Medulla oblongata (tissue), 1 donor: ENCODE measurements at regions not wholly inside any gene's neighbourhood (a gene's known extent, or its start where the extent isn't known, plus 50 kb on each side); places are given as distances from the start of the nearest gene placed in this dataset.
A peak's percentile ranks its signal among the peaks of the same experiment; 100 is the strongest.

Experiments used
- DNase-seq: peaks from one replicate; pipeline ENCODE4 v3.0.0-alpha.2; 2015; ENCODE audit errors: extremely low spot score

DNA sequence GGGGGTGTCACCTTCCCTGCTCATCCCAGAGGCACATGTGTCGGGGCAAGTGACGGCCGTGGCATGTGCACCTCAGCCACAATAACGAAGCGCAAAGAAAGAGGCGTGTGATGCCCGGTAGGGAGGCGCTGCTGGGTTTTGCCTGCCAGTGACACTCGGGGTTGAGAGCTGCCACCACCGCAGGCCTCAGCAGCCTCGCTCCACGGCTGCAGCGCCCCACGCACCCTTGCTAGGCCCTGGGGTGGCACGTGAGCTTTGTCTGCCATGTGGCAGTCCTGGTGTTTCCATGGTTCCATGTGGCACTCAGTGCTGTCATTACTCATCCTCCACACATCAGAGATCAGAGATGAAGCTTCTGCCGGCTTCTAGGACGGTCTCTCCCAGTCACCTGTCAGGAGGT is 136.0 kb upstream of the AGAP1 start:
- DNase-seq = no peak

DNA sequence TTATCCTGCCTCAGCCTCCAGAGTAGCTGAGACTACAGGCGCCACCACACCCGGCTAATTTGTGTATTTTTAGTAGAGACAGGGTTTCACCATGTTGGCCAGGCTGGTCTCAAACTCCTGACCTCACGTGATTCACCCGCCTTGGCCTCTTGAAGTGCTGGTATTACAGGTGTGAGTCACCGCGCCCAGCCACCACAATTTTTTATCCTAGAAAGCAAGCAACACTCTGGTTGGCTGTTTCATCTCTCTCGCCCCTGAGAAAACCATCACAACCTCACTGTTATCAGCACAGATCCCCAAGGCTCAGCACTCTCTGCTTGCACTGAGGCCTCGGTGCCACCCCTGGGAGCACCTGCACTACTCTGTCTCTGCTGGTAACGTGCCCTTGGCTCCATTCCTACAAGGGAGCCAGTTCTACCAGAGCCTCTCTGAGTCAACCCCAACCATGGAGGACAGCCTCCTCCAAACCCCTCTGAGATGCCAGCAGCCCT is 134.8 kb upstream of the AGAP1 start:
- DNase-seq = no peak

DNA sequence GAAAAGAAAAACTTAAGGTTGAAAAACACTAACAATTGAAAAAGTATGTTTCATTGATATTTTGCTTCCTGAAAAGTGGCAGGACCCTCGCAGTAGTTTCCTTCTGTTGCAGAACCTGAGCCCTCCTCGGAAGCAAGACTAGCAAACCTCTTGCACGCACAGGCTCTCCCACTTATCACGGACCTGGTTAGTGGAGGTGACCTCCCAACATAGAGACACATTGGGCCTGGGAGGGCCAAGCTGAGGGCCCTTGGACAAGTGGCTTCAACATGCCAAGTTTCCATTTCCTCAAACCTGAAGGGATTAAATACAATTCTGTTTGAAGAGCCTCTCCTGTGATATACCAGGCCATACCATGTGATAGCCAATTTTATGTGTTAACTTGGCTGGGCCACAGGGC is 133.4 kb upstream of the AGAP1 start:
- DNase-seq = no peak

DNA sequence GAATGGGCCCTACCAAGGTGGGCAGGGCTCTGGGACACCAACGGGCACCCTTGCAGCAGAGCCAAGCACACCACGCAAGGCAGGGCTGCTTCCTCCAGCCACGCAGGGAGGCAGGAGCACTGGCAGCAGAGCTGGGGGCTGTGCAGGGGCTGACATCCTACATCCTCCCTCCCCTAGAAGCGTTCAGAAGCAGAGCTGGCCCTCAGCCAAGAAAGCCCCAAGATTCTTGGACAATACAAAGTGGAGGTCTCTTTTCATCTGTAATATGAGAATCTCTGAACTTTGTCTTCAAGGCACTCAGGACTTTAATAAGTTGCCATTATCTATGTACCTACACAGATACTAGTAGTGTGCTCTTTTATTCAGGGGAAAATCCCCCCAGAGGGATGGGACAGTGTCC is 128.1 kb upstream of the AGAP1 start:
- DNase-seq = no peak

DNA sequence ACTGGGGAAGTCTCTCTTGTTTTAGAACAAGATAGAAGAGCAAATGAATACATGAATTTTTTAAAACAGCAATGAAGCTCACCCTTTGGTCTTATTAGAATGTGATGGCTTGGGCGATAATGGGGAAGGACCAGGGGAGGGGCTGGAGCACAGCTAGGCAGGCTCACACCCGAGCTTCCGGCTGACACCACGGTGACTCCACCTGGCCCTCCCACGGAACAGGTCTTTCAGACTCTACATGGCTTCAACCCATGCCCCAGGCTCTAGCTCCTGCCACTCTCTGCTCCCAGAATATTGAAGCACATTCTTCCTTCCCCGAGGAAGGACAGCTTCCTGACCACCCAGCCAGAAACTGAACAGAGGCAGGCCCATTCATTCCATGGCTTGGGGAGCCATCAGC is 127.5 kb upstream of the AGAP1 start:
- no peak for DNase-seq

DNA sequence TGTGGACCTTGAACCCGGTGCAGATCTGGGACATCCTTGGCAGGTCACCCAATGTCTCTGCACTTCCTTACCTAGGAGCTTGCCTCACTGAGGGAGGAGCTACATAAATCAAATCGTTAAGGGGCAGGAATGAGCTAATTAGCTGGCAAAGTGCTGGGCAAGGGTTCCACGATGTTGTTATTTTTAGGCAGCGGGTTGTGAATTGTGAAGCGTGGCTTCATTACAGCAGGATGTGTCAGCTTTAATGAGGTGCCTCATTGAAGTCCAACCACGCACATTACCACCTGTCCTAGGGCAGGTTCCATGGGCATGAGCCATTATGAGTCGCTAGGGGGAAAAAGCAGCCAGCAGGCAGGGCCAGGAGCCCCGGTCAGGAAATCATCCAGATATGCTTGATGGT is 127.0 kb upstream of the AGAP1 start:
- no peak for DNase-seq

DNA sequence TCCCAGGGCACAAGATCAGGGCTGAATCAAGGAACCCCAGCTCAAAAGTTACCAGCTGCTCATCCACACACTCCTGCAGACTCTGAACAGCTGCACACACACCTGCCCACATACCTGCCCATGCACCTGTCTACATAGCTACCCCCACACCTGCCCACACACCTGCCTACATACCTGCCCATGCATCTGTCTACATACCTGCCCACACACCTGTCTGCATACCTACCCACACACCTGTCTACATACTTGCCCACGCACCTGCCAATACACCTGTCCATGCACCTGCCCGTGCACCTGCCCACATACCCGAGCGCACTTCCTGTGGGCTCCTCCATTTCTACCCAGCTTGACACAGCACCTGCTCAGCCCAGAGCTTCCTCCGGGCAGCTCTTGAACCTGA is 122.8 kb upstream of the AGAP1 start:
- DNase-seq = no peak

DNA sequence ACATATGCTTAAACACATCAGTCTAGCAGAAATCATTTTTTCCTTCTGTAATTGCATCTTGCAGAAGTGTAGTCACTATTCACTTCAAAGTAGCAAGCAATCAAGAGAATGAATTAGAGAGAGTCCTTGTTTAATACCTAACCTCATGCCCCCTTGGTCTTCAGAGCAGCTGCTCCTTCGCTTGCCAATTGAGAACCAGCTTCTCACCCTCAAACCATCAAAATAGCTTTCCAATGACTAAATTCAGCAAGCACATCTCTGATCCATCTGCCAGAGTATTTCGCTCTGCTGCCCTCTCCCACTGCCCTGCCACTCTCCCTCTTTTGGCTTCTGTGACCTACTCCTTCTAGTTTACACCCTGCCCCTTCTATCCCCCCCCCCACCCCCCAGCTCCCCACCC is 120.7 kb upstream of the AGAP1 start:
- DNase-seq = no peak

DNA sequence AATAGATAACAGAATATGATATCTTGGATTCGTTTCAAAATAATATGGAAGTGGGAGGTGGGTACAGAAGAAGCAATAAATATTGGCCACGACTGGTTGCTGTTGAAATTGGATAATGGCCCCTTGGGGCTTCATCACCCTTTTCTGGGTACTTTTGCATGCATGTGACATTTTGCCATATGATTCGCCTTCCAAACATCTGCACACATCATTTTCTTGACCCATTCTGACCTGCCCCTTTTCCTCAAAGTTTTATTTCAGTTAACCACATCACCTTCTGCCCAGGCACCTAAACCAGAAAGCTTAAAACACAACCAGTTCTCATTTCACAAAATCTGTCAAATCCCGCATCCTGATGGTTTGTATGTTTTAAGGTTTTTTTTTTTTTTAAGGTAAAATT is 116.7 kb upstream of the AGAP1 start:
- DNase-seq = no peak

DNA sequence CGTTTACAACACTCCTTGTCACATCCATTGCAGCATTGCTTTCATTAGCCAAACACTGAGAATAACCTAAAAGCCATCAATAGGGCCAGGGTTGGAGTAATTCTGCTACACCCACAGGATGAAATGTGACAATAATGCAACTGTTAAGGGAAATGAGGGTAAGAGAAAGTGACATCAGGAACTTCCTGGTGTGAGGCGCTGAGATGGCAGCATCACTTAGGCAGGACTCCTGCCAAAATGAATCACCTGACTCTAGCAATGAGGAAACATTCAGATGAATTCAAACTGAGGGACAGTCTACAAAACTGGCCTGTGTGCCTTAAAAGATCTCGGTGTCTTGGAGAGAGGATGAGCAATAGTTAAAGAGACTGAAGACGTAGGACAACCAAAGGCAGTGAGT is 115.6 kb upstream of the AGAP1 start:
- DNase-seq = peak; percentile 64

DNA sequence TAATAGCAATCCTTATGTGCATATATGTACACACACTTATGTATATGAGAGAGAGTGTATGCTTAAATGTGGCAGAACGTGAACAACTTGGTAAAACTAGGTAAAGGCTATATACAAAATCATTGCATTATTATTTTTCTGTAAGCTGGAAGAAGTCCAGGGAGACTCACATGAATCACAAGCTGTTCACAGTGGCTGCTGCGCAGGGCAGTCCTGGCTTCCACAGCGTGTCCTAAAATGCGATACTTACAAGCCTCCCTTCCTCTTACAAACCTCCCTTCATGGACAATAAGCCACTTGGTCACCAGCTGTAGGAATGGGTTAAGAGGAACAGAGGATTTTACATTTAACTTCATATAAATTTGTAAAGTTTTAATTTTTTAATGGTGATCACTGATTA is 114.9 kb upstream of the AGAP1 start:
- no peak for DNase-seq

DNA sequence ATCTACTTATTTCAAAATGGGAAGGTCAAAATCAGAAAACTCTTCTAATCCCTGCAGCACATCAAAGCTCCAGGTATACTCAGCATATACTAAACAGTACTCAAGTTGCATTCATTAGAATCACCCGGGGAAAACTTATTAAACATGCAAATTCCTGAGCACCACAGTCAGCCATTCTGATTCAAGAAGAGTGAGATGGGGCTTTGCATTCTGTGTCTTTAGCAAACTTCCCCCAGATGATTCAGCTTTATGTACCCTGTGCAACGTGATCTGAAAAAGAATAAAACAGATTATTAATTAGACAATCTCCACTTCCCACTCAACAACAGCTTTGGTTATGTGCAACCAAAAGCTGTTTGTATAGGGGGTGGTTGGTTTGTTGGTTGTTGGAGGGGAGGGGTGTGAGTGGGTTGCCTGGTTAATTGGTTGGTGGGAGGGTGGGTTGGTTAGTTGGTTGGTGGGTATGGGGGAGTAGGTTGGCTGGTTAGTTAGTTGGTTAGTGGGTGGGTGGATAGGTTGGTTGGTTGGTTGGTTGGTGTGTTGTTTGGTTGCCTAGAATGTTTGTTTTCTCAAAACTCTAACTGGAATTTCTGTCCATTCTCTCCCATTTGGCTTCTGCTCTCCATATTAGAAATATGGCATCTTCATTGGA is 112.5 kb upstream of the AGAP1 start:
- DNase-seq = no peak

DNA sequence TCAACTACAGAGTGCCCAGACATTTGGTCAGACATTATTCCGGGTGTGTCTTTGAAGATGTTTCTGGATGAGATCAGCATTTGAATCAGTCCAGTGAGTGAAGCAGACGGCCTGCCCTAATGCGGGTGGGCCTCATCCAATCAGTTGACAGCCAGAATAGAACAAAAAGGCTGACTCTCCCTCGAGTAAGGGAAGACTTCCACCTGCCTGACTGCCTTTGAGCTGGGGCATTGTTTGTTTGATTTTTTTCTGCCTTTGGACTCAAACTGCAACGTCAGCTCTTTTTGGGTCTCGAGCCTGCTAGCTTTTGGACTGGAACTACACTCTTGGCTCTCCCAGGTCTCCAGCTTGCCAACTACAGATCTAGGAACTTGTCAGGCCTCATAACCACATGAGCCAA is 111.7 kb upstream of the AGAP1 start:
- peak; percentile 65 for DNase-seq

DNA sequence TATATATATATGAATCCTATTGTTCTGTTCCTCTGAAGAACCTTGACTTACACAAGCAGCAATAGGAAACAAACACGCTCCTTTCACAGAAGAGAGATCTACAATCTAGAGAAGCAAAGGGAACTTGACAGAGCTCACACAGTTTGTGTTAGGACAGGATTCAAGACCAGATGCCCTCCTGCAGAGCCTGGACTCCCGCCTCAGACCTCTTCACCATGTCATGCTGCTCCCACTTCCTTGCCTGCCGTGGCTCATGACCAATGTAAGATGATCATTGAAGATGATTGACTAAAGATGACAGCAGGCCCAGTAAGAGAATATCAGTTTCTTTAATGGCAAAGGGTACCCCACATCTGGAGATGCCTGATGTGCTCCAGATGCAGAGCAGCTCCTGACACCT is 111.2 kb upstream of the AGAP1 start:
- DNase-seq = no peak

DNA sequence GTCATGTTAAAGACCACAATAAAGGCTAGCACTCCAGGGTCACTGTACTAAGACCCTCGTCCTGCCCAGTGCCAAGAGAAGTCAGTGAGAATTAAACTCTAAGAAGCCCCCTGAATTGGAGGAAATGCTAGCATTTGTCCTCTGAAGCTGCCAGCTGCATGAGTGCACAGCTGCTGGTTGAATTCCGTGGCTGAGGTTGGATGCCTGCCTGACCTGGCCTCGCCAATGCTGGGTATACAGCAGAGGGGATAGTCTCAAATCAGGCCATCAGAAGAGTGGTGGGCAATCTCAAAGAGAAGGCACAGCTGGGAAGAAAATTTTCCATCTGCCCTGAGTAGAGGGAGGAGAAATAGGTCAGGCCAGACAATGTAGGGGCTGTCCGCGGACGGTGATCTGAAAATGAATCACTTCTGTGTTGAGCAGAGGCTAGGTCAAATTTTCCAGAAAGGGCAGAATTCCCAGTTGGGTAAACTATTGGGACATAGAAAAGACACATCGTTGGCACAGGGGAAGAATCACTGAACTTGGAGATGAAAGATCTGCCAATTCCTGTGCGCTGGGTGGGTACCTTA is 110.5 kb upstream of the AGAP1 start:
- DNase-seq = peak; percentile 18

DNA sequence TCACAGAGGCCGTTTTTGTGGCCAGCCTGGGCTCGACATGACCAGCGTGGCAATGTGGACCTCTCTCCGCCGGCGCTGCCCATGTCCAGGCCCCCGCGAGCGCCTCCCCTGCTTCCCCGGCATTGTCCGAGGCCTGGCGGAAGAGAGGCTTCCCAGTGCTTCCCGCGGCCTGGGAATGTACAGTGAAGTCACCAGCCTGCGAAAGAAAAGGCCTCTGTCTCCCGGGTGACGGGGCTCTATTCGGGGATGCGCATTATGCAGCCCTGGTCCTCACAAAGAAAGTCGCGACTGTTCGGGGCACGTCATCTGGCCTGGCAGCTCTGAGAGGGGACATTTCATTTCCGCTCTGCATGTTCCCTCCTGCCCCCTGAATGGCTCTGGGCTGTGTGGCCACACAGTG is 109.2 kb upstream of the AGAP1 start:
- DNase-seq = peak; percentile 96

DNA sequence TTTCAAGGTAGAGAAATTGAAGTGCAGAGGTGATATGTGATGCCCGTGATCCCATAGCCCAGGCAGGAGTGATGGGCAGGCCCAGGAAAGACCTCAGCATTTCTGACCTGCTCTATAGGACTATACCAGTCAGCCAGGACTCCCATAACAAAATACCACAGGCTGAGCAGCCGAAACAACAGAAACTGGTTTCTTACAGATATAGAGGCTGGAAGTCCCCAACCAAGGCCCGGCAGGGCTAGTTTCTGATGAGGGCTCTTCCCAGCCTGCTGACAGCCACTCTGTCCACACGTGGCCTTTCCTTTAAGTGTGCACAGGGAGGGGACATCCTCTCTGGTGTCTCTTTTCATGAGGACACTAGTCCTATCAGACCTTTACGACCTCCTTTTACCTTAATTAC is 104.2 kb upstream of the AGAP1 start:
- DNase-seq = no peak

DNA sequence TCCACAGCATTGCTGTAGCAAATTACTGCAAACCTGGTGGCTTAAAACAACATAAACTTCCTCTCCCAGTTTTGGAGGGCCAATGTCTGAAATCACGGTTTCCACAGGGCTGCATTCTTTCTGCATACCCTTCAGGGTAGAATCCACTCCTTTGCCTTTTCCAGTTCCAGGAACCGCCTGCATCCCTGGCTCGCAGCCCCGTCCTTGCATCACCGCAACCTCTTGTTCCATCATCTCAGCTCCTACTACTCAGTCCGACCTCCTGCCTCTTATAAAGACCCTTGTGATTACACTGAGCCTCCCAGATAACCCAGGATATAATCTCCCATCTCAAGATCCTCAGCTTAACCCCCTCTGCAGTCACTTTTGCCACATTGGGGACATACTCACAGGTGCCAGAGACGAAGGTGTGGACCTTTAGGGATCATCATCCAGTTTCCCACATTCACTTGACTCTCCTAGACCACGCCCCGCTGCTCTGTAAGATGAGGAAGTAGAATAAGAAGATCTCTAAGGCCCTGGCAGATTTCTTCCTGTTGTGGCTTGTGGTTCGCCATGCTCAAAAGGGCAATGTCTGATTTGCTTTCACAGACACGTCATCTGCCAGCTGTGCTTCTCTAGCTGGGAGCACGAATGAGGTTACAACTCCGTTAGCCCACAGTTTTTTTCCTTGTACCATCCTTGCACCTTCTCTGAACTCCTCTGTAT is 103.6 kb upstream of the AGAP1 start:
- DNase-seq = peak; percentile 75

DNA sequence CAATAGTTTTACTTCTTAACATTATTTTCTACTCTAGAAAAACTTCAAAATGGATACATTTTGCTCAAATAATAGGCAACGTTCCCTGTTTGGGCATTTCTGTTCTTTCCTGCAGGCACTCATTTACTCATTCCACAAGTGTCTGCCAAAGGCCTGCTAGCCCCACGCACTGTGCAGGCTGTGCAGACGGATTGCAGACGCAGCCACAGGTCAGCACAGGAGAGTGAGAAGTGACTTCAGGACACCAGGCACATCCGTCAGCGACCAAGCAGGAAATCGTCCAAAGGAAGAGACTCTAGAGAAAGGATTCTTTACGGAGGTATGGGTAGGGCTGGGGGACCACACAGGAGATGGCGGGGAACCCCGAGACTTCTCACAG is 103.0 kb upstream of the AGAP1 start:
- no peak for DNase-seq

DNA sequence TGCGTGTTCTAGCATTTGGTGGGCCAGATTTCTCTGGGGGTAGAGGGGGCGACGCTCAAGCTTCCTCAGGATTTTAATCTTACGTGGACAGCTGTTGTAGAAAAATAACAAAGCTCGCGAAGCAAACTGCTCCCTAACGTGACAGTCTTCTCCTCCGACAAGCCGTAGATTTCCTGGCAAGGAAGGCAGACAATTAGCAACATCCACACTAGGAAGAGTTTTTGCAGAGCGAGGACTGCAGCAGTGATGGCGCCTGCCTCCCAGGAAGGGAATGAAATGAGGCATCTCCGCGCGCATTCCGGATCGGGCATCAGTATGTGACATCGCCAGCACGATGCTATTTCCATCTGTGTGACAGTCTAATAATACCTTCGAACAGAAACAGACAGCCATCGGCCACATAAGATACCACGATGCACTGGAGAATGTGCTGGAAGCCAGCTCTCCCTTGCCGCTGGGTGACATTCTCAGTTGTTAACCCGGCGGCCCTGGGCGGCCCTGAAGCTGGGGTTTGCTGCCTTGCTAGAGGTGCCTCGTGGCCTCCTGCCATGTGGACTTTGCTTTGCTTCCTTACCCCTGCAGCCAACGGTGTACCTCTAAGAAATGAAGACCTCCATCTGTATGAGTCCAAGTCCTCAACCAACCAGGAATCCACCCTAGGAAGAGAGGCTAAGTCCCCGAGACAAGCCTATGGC is 101.8 kb upstream of the AGAP1 start:
- DNase-seq = no peak

DNA sequence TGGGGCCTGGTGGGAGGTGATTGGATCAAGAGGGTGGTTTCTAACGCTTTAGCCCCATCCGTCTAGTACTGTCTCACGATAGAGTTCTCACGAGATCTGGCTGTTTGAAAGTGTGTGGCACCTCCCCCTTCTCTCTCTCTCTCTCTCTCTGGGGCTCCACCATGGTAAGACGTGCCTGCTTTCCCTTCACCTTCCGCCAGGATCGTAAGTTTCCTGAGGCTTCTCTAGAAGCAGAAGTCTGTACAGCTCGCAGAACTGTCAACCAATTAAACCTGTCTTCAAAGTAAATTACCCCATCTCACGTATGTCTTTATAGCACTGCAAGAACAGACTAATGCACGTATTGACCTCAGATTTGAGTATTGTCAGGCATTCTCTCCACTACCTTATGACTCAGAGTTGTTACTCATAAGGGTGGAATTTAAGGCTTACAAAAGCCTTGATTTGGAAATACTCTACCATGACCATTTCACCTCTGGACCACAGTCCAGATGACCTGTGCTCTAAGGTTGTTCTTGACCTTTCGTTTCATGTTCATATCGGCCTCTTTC is 99.5 kb upstream of the AGAP1 start:
- DNase-seq = no peak

DNA sequence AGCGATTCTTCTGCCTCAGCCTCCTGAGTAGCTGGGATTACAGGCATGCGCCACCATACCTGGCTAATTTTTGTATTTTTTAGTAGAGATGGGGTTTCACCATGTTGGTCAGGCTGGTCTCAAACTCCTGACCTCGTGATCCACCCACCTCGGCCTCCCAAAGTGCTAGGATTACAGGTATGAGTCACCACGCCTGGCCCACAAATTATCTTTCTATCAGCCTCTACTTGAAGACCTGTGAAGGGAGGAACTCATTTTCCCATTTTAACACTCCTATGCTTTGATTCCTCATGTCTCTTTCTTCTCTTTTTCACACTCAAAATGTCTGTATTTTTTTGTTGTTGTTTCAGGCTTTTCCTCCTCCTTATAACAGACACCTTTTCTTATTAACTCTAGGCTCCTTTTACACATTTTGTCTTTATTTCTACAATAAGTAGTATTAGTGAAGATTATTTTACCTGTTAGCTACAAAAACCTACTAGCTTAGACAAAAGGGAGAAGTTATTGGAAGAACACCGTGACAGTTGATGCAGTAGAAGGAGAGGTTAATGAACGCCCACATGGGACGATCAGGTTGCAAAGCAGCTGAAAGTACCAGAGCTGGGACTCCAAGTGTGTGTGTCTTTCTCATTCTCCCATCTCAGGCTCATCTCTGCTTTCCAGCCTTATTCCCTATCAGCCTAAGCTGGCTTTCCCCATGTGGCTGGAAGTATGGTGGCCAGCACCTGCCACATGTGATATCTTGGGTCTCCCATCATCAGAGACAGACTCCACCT is 97.6 kb upstream of the AGAP1 start:
- DNase-seq = no peak
